ENCODE measurements at regions not wholly inside any gene's neighbourhood (a gene's known extent, or its start where the extent isn't known, plus 50 kb on each side); places are given as distances from the start of the nearest gene placed in this dataset.

- no peak for TF ChIP-seq CTCF (IDR thresholded peaks at IDR 0.05)
- TF ChIP-seq POLR2A (IDR thresholded peaks at IDR 0.05) = no peak
These were observed 387.2 kb downstream of the PTPRU start for GRCh38 chr1:29623501-29623900.

Data from upper lobe of left lung (tissue), 4 donors.